ENCODE measurements at regions not wholly inside any gene's neighbourhood (a gene's known extent, or its start where the extent isn't known, plus 50 kb on each side); places are given as distances from the start of the nearest gene placed in this dataset.

DNA sequence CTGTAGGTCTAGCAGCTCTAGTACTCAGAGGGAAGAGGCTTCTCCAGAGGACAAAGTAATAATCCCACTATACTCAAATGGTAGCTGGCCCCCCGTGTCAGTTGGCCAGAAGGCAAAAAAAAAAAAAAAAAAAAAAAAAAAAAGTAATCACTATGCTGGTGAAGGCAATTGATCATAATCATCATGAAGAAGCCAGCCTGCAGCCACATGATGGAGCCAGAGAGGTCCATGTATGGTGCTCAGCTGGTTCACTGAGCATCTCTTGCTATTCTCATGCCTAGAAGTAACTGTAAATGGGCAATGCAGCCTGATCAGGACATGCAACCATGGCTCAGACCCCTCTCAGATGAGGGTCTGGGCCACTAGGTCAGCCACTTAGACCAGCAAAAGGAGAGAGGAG lies 378.8 kb downstream of the MED13L start:
- CTCF ChIA-PET: no interaction called here
- H3K9ac ChIP-seq (ENCODE audit: low read length): no peak overlapping the region
- POLR2A ChIA-PET (ENCODE audit: unreplicated experiment): no interaction called here
- no peak for TF ChIP-seq EZH2 (IDR thresholded peaks at IDR 0.05; ENCODE audit: low read length, unreplicated experiment)
- TF ChIP-seq, protein P1, sequence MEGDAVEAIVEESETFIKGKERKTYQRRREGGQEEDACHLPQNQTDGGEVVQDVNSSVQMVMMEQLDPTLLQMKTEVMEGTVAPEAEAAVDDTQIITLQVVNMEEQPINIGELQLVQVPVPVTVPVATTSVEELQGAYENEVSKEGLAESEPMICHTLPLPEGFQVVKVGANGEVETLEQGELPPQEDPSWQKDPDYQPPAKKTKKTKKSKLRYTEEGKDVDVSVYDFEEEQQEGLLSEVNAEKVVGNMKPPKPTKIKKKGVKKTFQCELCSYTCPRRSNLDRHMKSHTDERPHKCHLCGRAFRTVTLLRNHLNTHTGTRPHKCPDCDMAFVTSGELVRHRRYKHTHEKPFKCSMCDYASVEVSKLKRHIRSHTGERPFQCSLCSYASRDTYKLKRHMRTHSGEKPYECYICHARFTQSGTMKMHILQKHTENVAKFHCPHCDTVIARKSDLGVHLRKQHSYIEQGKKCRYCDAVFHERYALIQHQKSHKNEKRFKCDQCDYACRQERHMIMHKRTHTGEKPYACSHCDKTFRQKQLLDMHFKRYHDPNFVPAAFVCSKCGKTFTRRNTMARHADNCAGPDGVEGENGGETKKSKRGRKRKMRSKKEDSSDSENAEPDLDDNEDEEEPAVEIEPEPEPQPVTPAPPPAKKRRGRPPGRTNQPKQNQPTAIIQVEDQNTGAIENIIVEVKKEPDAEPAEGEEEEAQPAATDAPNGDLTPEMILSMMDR (conservative IDR thresholded peaks at IDR 0.05; ENCODE audit: low read depth, low read length): peak; percentile 46; the same call in 1 of the 2 replicates
- DNase-seq (peak; percentile 23), ATAC-seq (peak; percentile 27; the same call in 1 of the 2 replicates)
- H2AFZ ChIP-seq (ENCODE audit: low read length): no peak overlapping the region
- H3K4me1 ChIP-seq (ENCODE audit: insufficient read depth, low read length): no peaks in the 10 kb centered on the region
- no peaks in the 10 kb centered on the region for H3F3A ChIP-seq (ENCODE audit: low read length, unreplicated experiment)
- no peaks in the 10 kb centered on the region for H4K20me1 ChIP-seq (ENCODE audit: low read length)
- H3K27me3 ChIP-seq (ENCODE audit: low read length): peaks cover 71% of the 10 kb centered on the region
- no peaks in the 10 kb centered on the region for H3K36me3 ChIP-seq (ENCODE audit: low read depth, low read length)
- intact Hi-C loops (cut with micrococcal nuclease): no loop called here
- no peaks in the 10 kb centered on the region for H3K9me3 ChIP-seq (ENCODE audit: low read length)
- no peaks in the 10 kb centered on the region for H3K79me2 ChIP-seq (ENCODE audit: low read length)
- H3K9me2 ChIP-seq (replicated peaks; ENCODE audit: low read length): no peaks in the 10 kb centered on the region
- H3K4me3 ChIP-seq (ENCODE audit: low read length): no peak overlapping the region
- H3K4me2 ChIP-seq (ENCODE audit: low read length): no peak overlapping the region
- H3K27ac ChIP-seq (ENCODE audit: low read length): no peak overlapping the region
- BruUV-seq (replicated peaks): no TSS peak

DNA sequence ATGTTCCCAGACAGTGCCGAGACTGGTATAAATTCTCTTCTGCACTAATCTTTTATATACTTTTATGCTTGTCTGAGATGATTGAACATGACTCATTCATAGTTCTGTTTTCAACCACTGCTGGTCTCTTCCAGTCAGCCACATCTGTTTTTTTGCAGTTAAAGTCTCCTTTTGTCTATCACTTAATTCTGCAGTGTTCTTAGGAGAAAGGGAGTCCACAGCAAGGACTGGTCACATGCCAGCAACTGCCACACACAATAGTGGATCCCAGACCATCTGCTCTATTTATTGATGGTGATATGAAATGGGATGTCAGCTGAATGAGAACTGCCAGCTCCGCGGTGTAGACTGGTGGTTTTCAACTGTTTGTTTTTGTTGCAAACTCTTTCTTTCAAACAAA lies 379.8 kb downstream of the MED13L start:
- ATAC-seq (peak; percentile 42; the same call in 1 of the 2 replicates), DNase-seq (no peak)
- intact Hi-C loops (cut with micrococcal nuclease): no loop called here
- Histone ChIP-seq H3K4me3 (ENCODE audit: low read length) (no peak overlapping the region), H3K9ac (ENCODE audit: low read length) (no peak overlapping the region), H3F3A (ENCODE audit: low read length, unreplicated experiment) (no peaks in the 10 kb centered on the region), H3K9me2 (replicated peaks; ENCODE audit: low read length) (no peaks in the 10 kb centered on the region), H3K4me2 (ENCODE audit: low read length) (no peak overlapping the region), H3K4me1 (ENCODE audit: insufficient read depth, low read length) (no peaks in the 10 kb centered on the region), H3K9me3 (ENCODE audit: low read length) (no peaks in the 10 kb centered on the region), H3K27ac (ENCODE audit: low read length) (no peak overlapping the region), H3K27me3 (ENCODE audit: low read length) (peaks cover 71% of the 10 kb centered on the region), H2AFZ (ENCODE audit: low read length) (no peak overlapping the region), H4K20me1 (ENCODE audit: low read length) (no peaks in the 10 kb centered on the region), H3K79me2 (ENCODE audit: low read length) (no peaks in the 10 kb centered on the region), H3K36me3 (ENCODE audit: low read depth, low read length) (no peaks in the 10 kb centered on the region)
- no peak for TF ChIP-seq EZH2 (IDR thresholded peaks at IDR 0.05; ENCODE audit: low read length, unreplicated experiment)
- TF ChIP-seq, protein P1 (conservative IDR thresholded peaks at IDR 0.05; ENCODE audit: low read depth, low read length): no peak
- no peak for TF ChIP-seq EZH2phosphoT487 (IDR thresholded peaks at IDR 0.05; ENCODE audit: borderline replicate concordance, low read length)
- no TSS peak for BruUV-seq (replicated peaks)
- ChIA-PET POLR2A (ENCODE audit: unreplicated experiment) (no interaction called here), CTCF (no interaction called here)

DNA sequence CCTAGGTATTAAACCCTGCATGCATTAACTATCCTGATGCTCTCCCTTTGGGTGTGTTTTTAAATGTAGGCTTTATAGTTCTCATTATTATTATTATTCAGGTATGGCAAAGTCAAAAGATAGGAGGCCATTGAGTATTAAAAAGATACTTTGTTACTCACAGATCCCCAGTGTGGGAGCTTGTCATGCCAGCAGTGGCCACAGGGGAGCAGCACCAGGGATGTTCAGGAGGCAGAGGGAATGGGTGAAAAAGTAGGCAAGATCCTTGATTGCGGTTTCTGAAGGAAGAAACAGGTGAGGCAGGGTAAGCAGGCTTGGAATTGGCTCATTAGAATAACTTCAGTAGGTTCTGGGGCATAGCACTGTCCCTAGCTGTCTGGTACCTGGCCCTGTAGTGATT lies 382.2 kb downstream of the MED13L start:
- POLR2A ChIA-PET (ENCODE audit: unreplicated experiment): no interaction called here

More for the DNA sequence above, 382.2 kb downstream of the MED13L start:
- no peak overlapping the region for H3K4me3 ChIP-seq (ENCODE audit: low read length)
- H3K36me3 ChIP-seq (ENCODE audit: low read depth, low read length): no peaks in the 10 kb centered on the region
- intact Hi-C loops (cut with micrococcal nuclease): no loop called here
- H3K9me2 ChIP-seq (replicated peaks; ENCODE audit: low read length): no peaks in the 10 kb centered on the region
- no TSS peak for BruUV-seq (replicated peaks)
- CTCF ChIA-PET: interaction anchor here (0.5 kb wide), 1 partner anchor 52 kb away, joined by 3 read pairs; no protein-coding TSS in a partner anchor
- no peaks in the 10 kb centered on the region for H3F3A ChIP-seq (ENCODE audit: low read length, unreplicated experiment)
- H3K79me2 ChIP-seq (ENCODE audit: low read length): no peaks in the 10 kb centered on the region
- no peaks in the 10 kb centered on the region for H3K4me1 ChIP-seq (ENCODE audit: insufficient read depth, low read length)
- H3K9ac ChIP-seq (ENCODE audit: low read length): no peak overlapping the region
- no peak overlapping the region for H3K27ac ChIP-seq (ENCODE audit: low read length)
- H3K27me3 ChIP-seq (ENCODE audit: low read length): peaks cover 53% of the 10 kb centered on the region
- H3K9me3 ChIP-seq (ENCODE audit: low read length): no peaks in the 10 kb centered on the region
- ATAC-seq (no peak), DNase-seq (peak; percentile 36)
- no peaks in the 10 kb centered on the region for H4K20me1 ChIP-seq (ENCODE audit: low read length)
- H2AFZ ChIP-seq (ENCODE audit: low read length): no peak overlapping the region
- H3K4me2 ChIP-seq (ENCODE audit: low read length): no peak overlapping the region
- TF ChIP-seq, protein P1 (conservative IDR thresholded peaks at IDR 0.05; ENCODE audit: low read depth, low read length): peak; percentile 58
- no peak for TF ChIP-seq EZH2 (IDR thresholded peaks at IDR 0.05; ENCODE audit: low read length, unreplicated experiment)
